HG03196 (cell line): ENCODE measurements at regions not wholly inside any gene's neighbourhood (a gene's known extent, or its start where the extent isn't known, plus 50 kb on each side); places are given as distances from the start of the nearest gene placed in this dataset.
"Not testable (repeated sequence)": the region's sequence is repeated elsewhere in the genome, so short reads cannot be mapped to it uniquely, and the experiment has no call there.

Experiments
- ATAC-seq: cut with Tn5 transposase; IDR thresholded peaks from one replicate; pipeline ENCODE4 v1.9.1; 2021; ENCODE audit not compliant: unreplicated experiment

GRCh38 chr10:125605167-125605566 is 77.8 kb downstream of the TEX36 start:
- ATAC-seq, result no peak

- no peak for ATAC-seq
Observed at GRCh38 chr10:125602825-125603224, 80.1 kb downstream of the TEX36 start.

GRCh38 chr10:125599194-125599593 is 83.8 kb downstream of the TEX36 start:
- no peak for ATAC-seq

- ATAC-seq, result no peak
Observed at GRCh38 chr10:125595911-125596310, 87.1 kb downstream of the TEX36 start.

GRCh38 chr10:125593644-125594043 is 89.3 kb downstream of the TEX36 start:
- ATAC-seq, result no peak

GRCh38 chr10:125592897-125593296 is 90.1 kb downstream of the TEX36 start:
- ATAC-seq, result no peak

- no peak for ATAC-seq
Observed at GRCh38 chr10:125591886-125592285, 91.1 kb downstream of the TEX36 start.

GRCh38 chr10:125588738-125589137 is 94.2 kb downstream of the TEX36 start:
- not testable (repeated sequence) for ATAC-seq

GRCh38 chr10:125584954-125585353 is 98.0 kb downstream of the TEX36 start:
- ATAC-seq, result no peak

GRCh38 chr10:125578658-125579315 is 104.2 kb downstream of the TEX36 start:
- no peak for ATAC-seq

- ATAC-seq, result no peak
Observed at GRCh38 chr10:125575843-125576242, 107.1 kb downstream of the TEX36 start.

- ATAC-seq, result no peak
Observed at GRCh38 chr10:125568156-125568555, 114.8 kb downstream of the TEX36 start.

- ATAC-seq, result no peak
Observed at GRCh38 chr10:125567529-125567928, 115.4 kb downstream of the TEX36 start.

GRCh38 chr10:125565046-125565445 is 117.9 kb downstream of the TEX36 start:
- no peak for ATAC-seq

GRCh38 chr10:125564570-125564969 is 118.4 kb downstream of the TEX36 start:
- ATAC-seq, result no peak

GRCh38 chr10:125562737-125563136 is 120.2 kb downstream of the TEX36 start:
- ATAC-seq, result no peak

- no peak for ATAC-seq
Observed at GRCh38 chr10:125560947-125561346, 122.0 kb downstream of the TEX36 start.

- peak; percentile 97 for ATAC-seq
Observed at GRCh38 chr10:125559210-125559609, 123.8 kb downstream of the TEX36 start.

GRCh38 chr10:125557801-125558505 is 125.0 kb downstream of the TEX36 start:
- no peak for ATAC-seq

- ATAC-seq, result no peak
Observed at GRCh38 chr10:125557311-125557710, 125.7 kb downstream of the TEX36 start.

GRCh38 chr10:125556882-125557281 is 126.1 kb downstream of the TEX36 start:
- no peak for ATAC-seq

GRCh38 chr10:125555743-125556142 is 127.2 kb downstream of the TEX36 start:
- no peak for ATAC-seq

- no peak for ATAC-seq
Observed at GRCh38 chr10:125555267-125555666, 127.7 kb downstream of the TEX36 start.
